ENCODE measurements at regions not wholly inside any gene's neighbourhood (a gene's known extent, or its start where the extent isn't known, plus 50 kb on each side); places are given as distances from the start of the nearest gene placed in this dataset.

DNA sequence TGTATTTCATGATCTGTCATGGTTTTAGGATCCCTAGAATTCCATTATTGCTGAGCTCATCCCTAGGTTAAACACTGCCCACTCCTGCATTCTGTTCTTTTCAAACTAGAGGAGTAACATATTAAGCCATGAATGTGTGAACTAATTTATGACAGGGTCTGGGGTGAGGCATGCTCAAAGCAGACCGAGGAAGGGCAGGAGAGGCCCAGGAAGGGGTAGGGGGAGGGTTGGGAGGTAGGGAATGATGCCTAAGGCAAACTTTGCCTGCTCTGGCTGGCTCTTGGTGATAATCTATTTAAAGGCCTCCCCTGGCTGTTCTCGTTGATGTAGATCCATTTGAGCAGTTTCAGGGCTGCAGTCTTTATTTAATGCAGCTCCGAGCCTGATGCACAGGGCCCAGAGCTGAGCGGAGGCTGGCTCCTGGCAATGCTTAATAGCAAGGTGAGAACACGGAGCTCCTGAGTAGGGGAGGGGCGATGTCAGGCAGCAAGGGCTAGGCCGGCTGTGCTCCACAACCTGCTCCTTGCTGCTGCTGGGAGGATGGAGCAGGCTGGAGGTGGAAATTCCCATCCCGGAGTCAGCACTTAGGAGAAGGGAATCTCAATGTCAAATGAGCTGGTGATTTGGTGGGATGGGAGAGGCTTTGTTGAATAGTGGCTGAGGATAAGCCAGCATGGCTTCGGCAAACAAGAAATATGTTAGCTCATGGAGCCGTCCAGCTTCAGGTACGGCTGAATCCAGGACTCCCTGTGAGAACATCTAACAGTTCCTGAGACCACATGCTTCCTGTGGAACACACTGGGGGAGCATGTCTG, 73.2 kb upstream of the UNC5A start:
- TF ChIP-seq, protein P1, sequence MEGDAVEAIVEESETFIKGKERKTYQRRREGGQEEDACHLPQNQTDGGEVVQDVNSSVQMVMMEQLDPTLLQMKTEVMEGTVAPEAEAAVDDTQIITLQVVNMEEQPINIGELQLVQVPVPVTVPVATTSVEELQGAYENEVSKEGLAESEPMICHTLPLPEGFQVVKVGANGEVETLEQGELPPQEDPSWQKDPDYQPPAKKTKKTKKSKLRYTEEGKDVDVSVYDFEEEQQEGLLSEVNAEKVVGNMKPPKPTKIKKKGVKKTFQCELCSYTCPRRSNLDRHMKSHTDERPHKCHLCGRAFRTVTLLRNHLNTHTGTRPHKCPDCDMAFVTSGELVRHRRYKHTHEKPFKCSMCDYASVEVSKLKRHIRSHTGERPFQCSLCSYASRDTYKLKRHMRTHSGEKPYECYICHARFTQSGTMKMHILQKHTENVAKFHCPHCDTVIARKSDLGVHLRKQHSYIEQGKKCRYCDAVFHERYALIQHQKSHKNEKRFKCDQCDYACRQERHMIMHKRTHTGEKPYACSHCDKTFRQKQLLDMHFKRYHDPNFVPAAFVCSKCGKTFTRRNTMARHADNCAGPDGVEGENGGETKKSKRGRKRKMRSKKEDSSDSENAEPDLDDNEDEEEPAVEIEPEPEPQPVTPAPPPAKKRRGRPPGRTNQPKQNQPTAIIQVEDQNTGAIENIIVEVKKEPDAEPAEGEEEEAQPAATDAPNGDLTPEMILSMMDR (IDR thresholded peaks at IDR 0.05; ENCODE audit: insufficient read depth, low read length), result no peak
- TF ChIP-seq POLR2AphosphoS5 (IDR thresholded peaks at IDR 0.05; ENCODE audit: low read depth) (no peak), GABPA (IDR thresholded peaks at IDR 0.05; ENCODE audit: low read depth) (no peak), SPI1 (IDR thresholded peaks at IDR 0.05; ENCODE audit: borderline replicate concordance, low read depth) (no peak)
- TF ChIP-seq, protein P2, sequence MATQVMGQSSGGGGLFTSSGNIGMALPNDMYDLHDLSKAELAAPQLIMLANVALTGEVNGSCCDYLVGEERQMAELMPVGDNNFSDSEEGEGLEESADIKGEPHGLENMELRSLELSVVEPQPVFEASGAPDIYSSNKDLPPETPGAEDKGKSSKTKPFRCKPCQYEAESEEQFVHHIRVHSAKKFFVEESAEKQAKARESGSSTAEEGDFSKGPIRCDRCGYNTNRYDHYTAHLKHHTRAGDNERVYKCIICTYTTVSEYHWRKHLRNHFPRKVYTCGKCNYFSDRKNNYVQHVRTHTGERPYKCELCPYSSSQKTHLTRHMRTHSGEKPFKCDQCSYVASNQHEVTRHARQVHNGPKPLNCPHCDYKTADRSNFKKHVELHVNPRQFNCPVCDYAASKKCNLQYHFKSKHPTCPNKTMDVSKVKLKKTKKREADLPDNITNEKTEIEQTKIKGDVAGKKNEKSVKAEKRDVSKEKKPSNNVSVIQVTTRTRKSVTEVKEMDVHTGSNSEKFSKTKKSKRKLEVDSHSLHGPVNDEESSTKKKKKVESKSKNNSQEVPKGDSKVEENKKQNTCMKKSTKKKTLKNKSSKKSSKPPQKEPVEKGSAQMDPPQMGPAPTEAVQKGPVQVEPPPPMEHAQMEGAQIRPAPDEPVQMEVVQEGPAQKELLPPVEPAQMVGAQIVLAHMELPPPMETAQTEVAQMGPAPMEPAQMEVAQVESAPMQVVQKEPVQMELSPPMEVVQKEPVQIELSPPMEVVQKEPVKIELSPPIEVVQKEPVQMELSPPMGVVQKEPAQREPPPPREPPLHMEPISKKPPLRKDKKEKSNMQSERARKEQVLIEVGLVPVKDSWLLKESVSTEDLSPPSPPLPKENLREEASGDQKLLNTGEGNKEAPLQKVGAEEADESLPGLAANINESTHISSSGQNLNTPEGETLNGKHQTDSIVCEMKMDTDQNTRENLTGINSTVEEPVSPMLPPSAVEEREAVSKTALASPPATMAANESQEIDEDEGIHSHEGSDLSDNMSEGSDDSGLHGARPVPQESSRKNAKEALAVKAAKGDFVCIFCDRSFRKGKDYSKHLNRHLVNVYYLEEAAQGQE (IDR thresholded peaks at IDR 0.05; ENCODE audit: insufficient replicate concordance, low read depth), result no peak

Data from HL-60 (cell line).